ENCODE measurements at regions not wholly inside any gene's neighbourhood (a gene's known extent, or its start where the extent isn't known, plus 50 kb on each side); places are given as distances from the start of the nearest gene placed in this dataset.

GRCh38 chr9:32716425-32716824, 66.9 kb upstream of the TMEM215 start:
- Histone ChIP-seq H3K4me1 (no peaks in the 10 kb centered on the region), H3K27ac (no peak overlapping the region), H3K4me3 (no peak overlapping the region), H3K36me3 (no peaks in the 10 kb centered on the region), H3K9me3 (no peaks in the 10 kb centered on the region), H3K9ac (ENCODE audit: low read depth in 2 of 2, low read length in 2 of 2) (no peak overlapping the region), H3K27me3 (no peaks in the 10 kb centered on the region)
- TF ChIP-seq CTCF (IDR thresholded peaks at IDR 0.05), result no peak
- intact Hi-C loops (cut with DNase I), result no loop called here
- DNase-seq, result no peak

- Histone ChIP-seq H3K4me3 (no peak overlapping the region), H3K27me3 (no peaks in the 10 kb centered on the region), H3K27ac (no peak overlapping the region), H3K4me1 (no peaks in the 10 kb centered on the region), H3K9ac (ENCODE audit: low read depth in 2 of 2, low read length in 2 of 2) (no peak overlapping the region), H3K9me3 (no peaks in the 10 kb centered on the region), H3K36me3 (no peaks in the 10 kb centered on the region)
- no peak for DNase-seq
- no peak for TF ChIP-seq CTCF (IDR thresholded peaks at IDR 0.05)
- intact Hi-C loops (cut with DNase I), result no loop called here
Measured at GRCh38 chr9:32716955-32717543, 66.3 kb upstream of the TMEM215 start.

- no peaks in the 10 kb centered on the region for H3K36me3 ChIP-seq
- H3K9ac ChIP-seq (ENCODE audit: low read depth in 2 of 2, low read length in 2 of 2), result no peak overlapping the region
- H3K4me3 ChIP-seq, result no peak overlapping the region
- intact Hi-C loops (cut with DNase I), result no loop called here
- no peaks in the 10 kb centered on the region for H3K27me3 ChIP-seq
- DNase-seq, result no peak
- H3K9me3 ChIP-seq, result no peaks in the 10 kb centered on the region
- no peak for TF ChIP-seq CTCF (IDR thresholded peaks at IDR 0.05)
- H3K27ac ChIP-seq, result no peak overlapping the region
- H3K4me1 ChIP-seq, result no peaks in the 10 kb centered on the region
Measured at GRCh38 chr9:32722704-32723103, 60.6 kb upstream of the TMEM215 start.

- no peak overlapping the region for H3K27ac ChIP-seq
- no peak for DNase-seq
- no peak overlapping the region for H3K4me3 ChIP-seq
Measured at GRCh38 chr9:32723789-32724325, 59.5 kb upstream of the TMEM215 start.

GRCh38 chr9:32725066-32725860, 58.1 kb upstream of the TMEM215 start:
- Histone ChIP-seq H3K4me1 (no peaks in the 10 kb centered on the region), H3K36me3 (no peaks in the 10 kb centered on the region), H3K27me3 (no peaks in the 10 kb centered on the region), H3K9me3 (no peaks in the 10 kb centered on the region), H3K9ac (ENCODE audit: low read depth in 2 of 2, low read length in 2 of 2) (no peak overlapping the region), H3K4me3 (no peak overlapping the region), H3K27ac (no peak overlapping the region)
- no peak for DNase-seq
- intact Hi-C loops (cut with DNase I), result no loop called here
- no peak for TF ChIP-seq CTCF (IDR thresholded peaks at IDR 0.05)

More at GRCh38 chr9:32723789-32724325, 59.5 kb upstream of the TMEM215 start:
- Histone ChIP-seq H3K36me3 (no peaks in the 10 kb centered on the region), H3K27me3 (no peaks in the 10 kb centered on the region), H3K9me3 (no peaks in the 10 kb centered on the region), H3K9ac (ENCODE audit: low read depth in 2 of 2, low read length in 2 of 2) (no peak overlapping the region), H3K4me1 (no peaks in the 10 kb centered on the region)
- intact Hi-C loops (cut with DNase I), result no loop called here
- TF ChIP-seq CTCF (IDR thresholded peaks at IDR 0.05), result no peak
